ENCODE measurements at regions not wholly inside any gene's neighbourhood (a gene's known extent, or its start where the extent isn't known, plus 50 kb on each side); places are given as distances from the start of the nearest gene placed in this dataset.

DNA sequence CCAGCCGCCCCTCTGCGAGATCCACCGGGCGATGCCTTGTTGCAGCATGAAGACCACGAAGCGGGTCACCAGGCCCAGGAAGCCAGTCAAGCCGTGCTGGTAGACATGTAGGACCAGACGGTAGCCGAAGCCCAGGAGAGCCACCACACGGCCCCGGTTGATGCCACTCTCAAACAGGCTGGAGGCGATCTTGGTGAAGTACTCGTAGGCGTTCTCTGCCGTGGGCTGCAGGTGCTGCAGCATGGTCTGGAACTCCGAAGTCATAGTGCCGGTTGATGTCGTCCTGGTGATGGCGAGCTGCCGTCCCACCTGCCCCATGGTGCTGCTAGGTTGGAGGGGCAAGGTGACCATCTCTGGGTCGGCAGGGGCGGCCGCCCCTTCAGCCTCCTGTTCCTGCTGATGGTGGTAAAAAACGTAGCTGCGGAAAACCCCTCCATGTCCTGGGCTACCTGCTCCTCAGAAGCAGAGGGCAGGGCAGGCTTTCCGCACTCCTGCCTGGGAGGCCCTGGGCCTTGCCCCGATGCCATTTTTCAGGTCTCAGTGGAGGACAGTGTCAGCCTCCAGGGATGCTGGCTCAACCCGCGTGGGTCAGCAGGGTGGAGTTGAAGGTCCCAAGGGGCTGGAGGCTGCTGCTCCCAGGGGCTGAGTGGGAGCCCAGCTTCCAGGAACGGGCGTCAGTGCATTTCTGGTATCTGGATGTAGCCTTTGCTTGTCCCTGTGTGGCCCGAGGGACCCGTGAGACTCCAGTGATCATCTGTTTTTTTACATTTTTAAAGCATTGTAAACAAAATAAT is 98.7 kb downstream of the ADAMTS15 start:
- TF ChIP-seq, protein P1, sequence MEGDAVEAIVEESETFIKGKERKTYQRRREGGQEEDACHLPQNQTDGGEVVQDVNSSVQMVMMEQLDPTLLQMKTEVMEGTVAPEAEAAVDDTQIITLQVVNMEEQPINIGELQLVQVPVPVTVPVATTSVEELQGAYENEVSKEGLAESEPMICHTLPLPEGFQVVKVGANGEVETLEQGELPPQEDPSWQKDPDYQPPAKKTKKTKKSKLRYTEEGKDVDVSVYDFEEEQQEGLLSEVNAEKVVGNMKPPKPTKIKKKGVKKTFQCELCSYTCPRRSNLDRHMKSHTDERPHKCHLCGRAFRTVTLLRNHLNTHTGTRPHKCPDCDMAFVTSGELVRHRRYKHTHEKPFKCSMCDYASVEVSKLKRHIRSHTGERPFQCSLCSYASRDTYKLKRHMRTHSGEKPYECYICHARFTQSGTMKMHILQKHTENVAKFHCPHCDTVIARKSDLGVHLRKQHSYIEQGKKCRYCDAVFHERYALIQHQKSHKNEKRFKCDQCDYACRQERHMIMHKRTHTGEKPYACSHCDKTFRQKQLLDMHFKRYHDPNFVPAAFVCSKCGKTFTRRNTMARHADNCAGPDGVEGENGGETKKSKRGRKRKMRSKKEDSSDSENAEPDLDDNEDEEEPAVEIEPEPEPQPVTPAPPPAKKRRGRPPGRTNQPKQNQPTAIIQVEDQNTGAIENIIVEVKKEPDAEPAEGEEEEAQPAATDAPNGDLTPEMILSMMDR (IDR thresholded peaks at IDR 0.05), result no peak
- TF ChIP-seq POLR2A (IDR thresholded peaks at IDR 0.05), result no peak
- H3K36me3 ChIP-seq (replicated peaks in 1 of 2; ENCODE audit: insufficient read depth in 1 of 2, low read depth in 2 of 2), result no peaks in the 10 kb centered on the region
- 84 to 92% methylated on average over 16 to 33 of the region's 33 CpGs for WGBS, 2 donors
- ATAC-seq, result no peak
- no peak overlapping the region for H3K27ac ChIP-seq
- intact Hi-C loops (cut with DNase I), result no loop called here
- H3K4me3 ChIP-seq, result no peak overlapping the region
- no peaks in the 10 kb centered on the region for H3K9me3 ChIP-seq
- H3K27me3 ChIP-seq, result no peaks in the 10 kb centered on the region
- H3K4me1 ChIP-seq, result no peaks in the 10 kb centered on the region
- DNase-seq, result no peak

DNA sequence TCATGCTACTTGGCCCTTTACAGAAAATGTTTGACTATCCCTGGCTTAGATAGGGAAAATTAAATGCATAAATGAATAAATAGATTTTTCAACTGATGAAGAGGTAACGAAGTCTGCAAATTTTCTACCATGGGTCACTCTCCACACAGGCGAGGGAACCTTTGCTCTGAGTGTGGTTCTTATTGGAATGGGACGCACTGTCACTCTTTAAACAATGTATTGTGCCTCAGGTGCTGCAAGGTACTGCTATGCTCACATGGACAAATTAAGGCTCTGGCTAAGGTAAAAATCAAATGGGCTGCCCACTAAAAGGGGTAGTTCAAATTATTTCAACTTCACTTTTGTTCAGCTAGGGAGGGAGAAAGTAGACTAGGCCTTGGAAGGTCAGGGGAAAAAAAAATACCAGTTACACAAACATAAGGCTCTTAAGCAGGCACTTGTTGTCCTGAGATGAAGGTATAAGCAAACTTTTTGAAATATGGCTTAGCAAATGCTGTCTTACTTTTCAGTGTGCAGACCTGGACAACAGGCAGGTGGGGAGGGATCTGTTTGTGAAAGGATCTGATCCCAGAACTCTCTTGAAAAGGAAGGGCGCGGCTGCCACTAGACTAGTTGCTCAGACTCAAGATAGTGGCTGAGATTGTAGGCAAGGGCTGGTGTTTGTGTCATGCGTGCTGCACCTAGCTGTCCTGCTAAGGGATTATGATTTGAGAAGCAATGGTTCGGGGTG is 99.5 kb downstream of the ADAMTS15 start:
- TF ChIP-seq POLR2A (IDR thresholded peaks at IDR 0.05), result no peak

DNA sequence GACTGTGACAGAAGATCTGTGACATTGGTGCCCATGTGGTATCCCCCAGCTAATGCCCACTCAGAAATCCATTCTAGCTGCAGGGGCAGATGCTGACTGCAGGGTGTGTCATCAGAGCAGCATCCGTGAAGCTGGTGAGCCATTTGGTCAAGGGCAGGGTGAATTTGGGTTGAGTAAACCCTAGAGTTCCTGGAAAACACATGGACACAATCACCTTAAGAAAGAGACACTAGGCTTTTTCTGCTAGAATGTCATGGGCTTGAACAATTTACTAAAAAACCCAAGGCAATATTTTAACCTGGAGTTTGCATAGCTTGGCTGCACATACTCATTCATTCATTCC is 100.0 kb downstream of the ADAMTS15 start:
- Histone ChIP-seq H3K4me3 (no peak overlapping the region), H3K27ac (no peak overlapping the region), H3K9me3 (no peaks in the 10 kb centered on the region), H3K27me3 (no peaks in the 10 kb centered on the region), H3K4me1 (no peaks in the 10 kb centered on the region), H3K36me3 (replicated peaks in 1 of 2; ENCODE audit: insufficient read depth in 1 of 2, low read depth in 2 of 2) (no peaks in the 10 kb centered on the region)
- DNase-seq, result no peak
- intact Hi-C loops (cut with DNase I), result no loop called here
- no peak for ATAC-seq
- TF ChIP-seq, protein P1 (IDR thresholded peaks at IDR 0.05), result no peak
- no peak for TF ChIP-seq POLR2A (IDR thresholded peaks at IDR 0.05)
- 14 to 87% methylated on average over 1 of the region's 1 CpG for WGBS, 2 donors

More for the DNA sequence above, 99.5 kb downstream of the ADAMTS15 start:
- no peak overlapping the region for H3K4me3 ChIP-seq
- H3K27me3 ChIP-seq, result no peaks in the 10 kb centered on the region
- H3K36me3 ChIP-seq (replicated peaks in 1 of 2; ENCODE audit: insufficient read depth in 1 of 2, low read depth in 2 of 2), result no peaks in the 10 kb centered on the region
- no peaks in the 10 kb centered on the region for H3K9me3 ChIP-seq
- 84 to 89% methylated on average over 5 to 7 of the region's 7 CpGs for WGBS, 2 donors
- H3K4me1 ChIP-seq, result no peaks in the 10 kb centered on the region
- H3K27ac ChIP-seq, result no peak overlapping the region
- intact Hi-C loops (cut with DNase I), result no loop called here
- no peak for DNase-seq
- ATAC-seq, result no peak

DNA sequence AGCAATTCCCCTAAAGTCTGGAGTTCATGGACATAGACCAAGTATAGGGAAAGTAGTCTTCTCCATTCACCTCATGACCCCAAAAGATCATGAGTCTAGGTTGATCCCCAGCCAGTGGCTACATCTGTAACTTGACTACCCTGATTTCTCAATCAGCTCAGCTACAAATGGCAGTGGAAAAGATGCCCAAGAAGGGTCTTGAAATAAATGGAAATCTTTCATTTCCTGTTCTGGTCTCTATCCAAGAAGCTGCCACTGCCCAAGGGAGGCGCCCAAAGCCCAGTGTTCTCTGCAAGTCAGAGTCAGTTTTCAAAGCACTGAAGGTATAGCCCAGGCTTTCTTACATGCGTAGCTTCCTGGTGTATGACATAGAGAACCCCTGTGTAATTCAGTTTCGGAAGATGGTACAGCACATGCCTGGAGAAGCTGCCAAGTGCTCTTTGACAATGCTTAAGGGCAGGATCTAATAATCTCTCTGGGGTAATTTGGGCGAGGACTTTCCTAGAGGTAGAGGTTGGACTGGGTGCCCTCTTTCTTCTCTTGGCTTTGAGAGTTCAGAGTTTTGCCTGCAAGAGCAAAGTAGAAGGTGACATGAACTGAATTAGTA is 101.1 kb downstream of the ADAMTS15 start:
- no peaks in the 10 kb centered on the region for H3K4me1 ChIP-seq
- ATAC-seq (no peak), DNase-seq (no peak)
- H3K27me3 ChIP-seq, result no peaks in the 10 kb centered on the region
- TF ChIP-seq, protein P1 (IDR thresholded peaks at IDR 0.05), result no peak
- no peak for TF ChIP-seq POLR2A (IDR thresholded peaks at IDR 0.05)
- intact Hi-C loops (cut with DNase I), result no loop called here
- no peaks in the 10 kb centered on the region for H3K36me3 ChIP-seq (replicated peaks in 1 of 2; ENCODE audit: insufficient read depth in 1 of 2, low read depth in 2 of 2)
- H3K9me3 ChIP-seq, result no peaks in the 10 kb centered on the region
- H3K4me3 ChIP-seq, result no peak overlapping the region
- no peak overlapping the region for H3K27ac ChIP-seq
- WGBS, 2 donors, result 91 to 100% methylated on average over 4 of the region's 4 CpGs

DNA sequence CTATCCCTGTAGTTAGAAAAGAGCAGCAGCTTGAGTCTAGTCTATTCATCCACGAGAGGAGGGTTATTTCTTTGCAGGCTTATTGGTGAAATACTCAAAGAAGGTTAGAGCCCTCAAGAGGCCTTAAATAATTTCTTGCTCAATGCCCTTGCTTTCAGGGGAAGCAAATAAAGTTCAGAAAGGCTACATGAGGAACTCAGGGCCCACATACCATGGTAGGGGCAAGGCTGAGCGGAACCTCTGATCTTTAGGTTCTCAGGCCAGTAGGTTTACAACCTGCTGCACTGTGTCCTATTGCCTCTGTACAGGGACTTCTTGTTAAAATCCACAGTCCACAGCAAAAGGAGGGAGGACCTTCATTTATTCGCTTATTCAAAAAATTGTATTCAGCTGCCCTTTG is 101.7 kb downstream of the ADAMTS15 start:
- Histone ChIP-seq H3K27ac (no peak overlapping the region), H3K4me3 (no peak overlapping the region), H3K36me3 (replicated peaks in 1 of 2; ENCODE audit: insufficient read depth in 1 of 2, low read depth in 2 of 2) (no peaks in the 10 kb centered on the region), H3K4me1 (peaks cover 4% of the 10 kb centered on the region), H3K9me3 (no peaks in the 10 kb centered on the region), H3K27me3 (no peaks in the 10 kb centered on the region)
- DNase-seq (no peak), ATAC-seq (no peak)
- intact Hi-C loops (cut with DNase I), result no loop called here
- TF ChIP-seq POLR2A (IDR thresholded peaks at IDR 0.05), result no peak
- TF ChIP-seq, protein P1 (IDR thresholded peaks at IDR 0.05), result no peak
- WGBS, 2 donors, result 92 to 96% methylated on average over 3 of the region's 3 CpGs
